Esophagus squamous epithelium (tissue), 5 donors: ENCODE measurements at regions not wholly inside any gene's neighbourhood (a gene's known extent, or its start where the extent isn't known, plus 50 kb on each side); places are given as distances from the start of the nearest gene placed in this dataset.

ENCODE experiments used
- DNase-seq: peaks from one replicate; lab custom pipeline; 2025; lab: John Stamatoyannopoulos, UW
- H3K27ac ChIP-seq, 4 donors: fragments of 200-600 bp; sonication (generic); one replicate each; pipeline ENCODE4 v1.5.1; 2016 to 2019; ENCODE audit warnings: mild to moderate bottlenecking in 1 of 4
- H3K27me3 ChIP-seq, 4 donors: fragments of 200-600 bp; sonication (generic); 1 replicate in 3 of 4; 2 replicates in 1 of 4; pipeline versions ENCODE4 v1.5.1 to v1.6.0; 2017 to 2021; ENCODE audit warnings: antibody characterized with exemption in 1 of 4
- H3K36me3 ChIP-seq, 3 donors: fragments of 200-600 bp; sonication (generic); one replicate each; pipeline ENCODE4 v1.5.1; 2016 to 2019
- H3K4me1 ChIP-seq, 3 donors: fragments of 200-600 bp; sonication (generic); one replicate each; pipeline ENCODE4 v1.5.1; 2017 to 2019
- H3K4me3 ChIP-seq, 4 donors: fragments of 200-600 bp; sonication (generic); 1 replicate in 3 of 4; 2 replicates in 1 of 4; pipeline ENCODE4 v1.5.1; 2016 to 2019; ENCODE audit warnings: mild to moderate bottlenecking in 2 of 4, moderate library complexity in 1 of 4
- H3K9me3 ChIP-seq, 3 donors: fragments of 200-600 bp; sonication (generic); one replicate each; pipeline ENCODE4 v1.5.1; 2016 to 2019
- CTCF ChIP-seq, 6 experiments: fragments of 450-650 bp in 4 of 6; fragments of 200-600 bp in 2 of 6; sonication (generic) in 2 of 6; IDR thresholded peaks; one replicate each; pipeline ENCODE4 v1.5.1; 2016 to 2019; ENCODE audit warnings: antibody characterized with exemption in 6 of 6, mild to moderate bottlenecking in 4 of 6, moderate library complexity in 4 of 6
- POLR2A ChIP-seq, 4 donors: fragments of 450-650 bp; IDR thresholded peaks; one replicate each; pipeline ENCODE4 v1.6.1; 2017; ENCODE audit warnings: antibody characterized with exemption in 4 of 4, mild to moderate bottlenecking in 4 of 4, moderate library complexity in 3 of 4
- WGBS, 2 donors: methylation state at CpG; one replicate each; pipeline ENCODE4 v1.1.5; 2018; 5-methylcytosine and 5-hydroxymethylcytosine counted together
- intact Hi-C: fragments of 100-400 bp; cut with DNase I; formaldehyde crosslinking; loops from one replicate; pipeline ENCODE4 v1.15.0; 2022
- donor health status: DM: yes; HTN: yes; CAD: no.

GRCh38 chr9:95586326-95586725, 69.6 kb upstream of the PTCH1 start:
- Histone ChIP-seq H3K27ac (no peak overlapping the region), H3K27me3 (peaks cover 0 to 33% (median 0%) of the 10 kb centered on the region in 4 donors), H3K9me3 (no peaks in the 10 kb centered on the region), H3K36me3 (no peaks in the 10 kb centered on the region), H3K4me3 (no peak overlapping the region), H3K4me1 (no peaks in the 10 kb centered on the region)
- DNase-seq: no peak
- TF ChIP-seq CTCF (IDR thresholded peaks at IDR 0.05): no peak
- 79 to 82% methylated on average over 8 of the region's 8 CpGs for WGBS, 2 donors
- intact Hi-C loops: no loop called here

GRCh38 chr9:95585824-95586223, 69.1 kb upstream of the PTCH1 start:
- Histone ChIP-seq H3K27ac (no peak overlapping the region), H3K9me3 (no peaks in the 10 kb centered on the region), H3K4me1 (no peaks in the 10 kb centered on the region), H3K36me3 (no peaks in the 10 kb centered on the region), H3K27me3 (peaks cover 0 to 33% (median 0%) of the 10 kb centered on the region in 4 donors), H3K4me3 (no peak overlapping the region)
- intact Hi-C loops: no loop called here
- 84 to 86% methylated on average over 5 to 6 of the region's 11 CpGs for WGBS, 2 donors
- DNase-seq: no peak
- TF ChIP-seq CTCF (IDR thresholded peaks at IDR 0.05) (no peak), POLR2A (IDR thresholded peaks at IDR 0.05) (no peak)

- 74 to 75% methylated on average over 2 to 4 of the region's 10 CpGs for WGBS, 2 donors
- DNase-seq: no peak
- TF ChIP-seq POLR2A (IDR thresholded peaks at IDR 0.05) (no peak), CTCF (IDR thresholded peaks at IDR 0.05) (no peak)
- H3K27ac ChIP-seq: no peak overlapping the region
- no peak overlapping the region for H3K4me3 ChIP-seq
- intact Hi-C loops: no loop called here
- no peaks in the 10 kb centered on the region for H3K4me1 ChIP-seq
- H3K36me3 ChIP-seq: no peaks in the 10 kb centered on the region
- peaks cover 0 to 21% (median 0%) of the 10 kb centered on the region in 4 donors for H3K27me3 ChIP-seq
- no peaks in the 10 kb centered on the region for H3K9me3 ChIP-seq
Measured at GRCh38 chr9:95584176-95584575, 67.4 kb upstream of the PTCH1 start.

GRCh38 chr9:95581900-95582299, 65.1 kb upstream of the PTCH1 start:
- Histone ChIP-seq H3K9me3 (no peaks in the 10 kb centered on the region), H3K4me1 (no peaks in the 10 kb centered on the region), H3K27me3 (peaks cover 0 to 37% (median 0%) of the 10 kb centered on the region in 4 donors), H3K27ac (no peak overlapping the region), H3K36me3 (no peaks in the 10 kb centered on the region), H3K4me3 (no peak overlapping the region)
- no peak for TF ChIP-seq POLR2A (IDR thresholded peaks at IDR 0.05)
- no peak for DNase-seq
- intact Hi-C loops: no loop called here
- 70 to 76% methylated on average over 5 of the region's 5 CpGs for WGBS, 2 donors

GRCh38 chr9:95580812-95581761, 64.3 kb upstream of the PTCH1 start:
- Histone ChIP-seq H3K36me3 (no peaks in the 10 kb centered on the region), H3K4me1 (no peaks in the 10 kb centered on the region), H3K27ac (no peak overlapping the region), H3K9me3 (no peaks in the 10 kb centered on the region), H3K27me3 (peaks cover 0 to 42% (median 0%) of the 10 kb centered on the region in 4 donors), H3K4me3 (no peak overlapping the region)
- WGBS, 2 donors: 76 to 90% methylated on average over 10 to 14 of the region's 22 CpGs
- no peak for DNase-seq
- TF ChIP-seq POLR2A (IDR thresholded peaks at IDR 0.05): no peak
- no peak for TF ChIP-seq CTCF (IDR thresholded peaks at IDR 0.05)
- intact Hi-C loops: no loop called here
